Stomach smooth muscle (tissue), 2 donors: ENCODE measurements at regions not wholly inside any gene's neighbourhood (a gene's known extent, or its start where the extent isn't known, plus 50 kb on each side); places are given as distances from the start of the nearest gene placed in this dataset.

Experiments
- H3K27ac ChIP-seq: one replicate; pipeline ENCODE4 v1.7.0; 2013; ENCODE audit warnings: mild to moderate bottlenecking, low read length, inconsistent platforms
- H3K27me3 ChIP-seq, 2 donors: one replicate each; pipeline ENCODE4 v1.7.0; 2013; ENCODE audit warnings: low read length in 2 of 2; ENCODE audit not compliant: insufficient read depth in 2 of 2, control insufficient read depth in 1 of 2
- H3K36me3 ChIP-seq, 2 donors: one replicate each; pipeline ENCODE4 v1.7.0; 2013; ENCODE audit warnings: low read length in 2 of 2; ENCODE audit not compliant: control insufficient read depth in 2 of 2, insufficient read depth in 2 of 2
- H3K4me1 ChIP-seq: one replicate; pipeline ENCODE4 v1.7.0; 2013; ENCODE audit warnings: low read length; ENCODE audit not compliant: control insufficient read depth, insufficient read depth
- H3K4me3 ChIP-seq, 2 donors: one replicate each; pipeline ENCODE4 v1.7.0; 2013; ENCODE audit warnings: low read length in 2 of 2
- H3K9ac ChIP-seq, 2 donors: one replicate each; pipeline ENCODE4 v1.7.0; 2013; ENCODE audit warnings: low read length in 2 of 2, mild to moderate bottlenecking in 1 of 2
- H3K9me3 ChIP-seq, 2 donors: one replicate each; pipeline ENCODE4 v1.7.0; 2013; ENCODE audit warnings: low read length in 2 of 2; ENCODE audit not compliant: control insufficient read depth in 2 of 2
- donor health status: healthy.
- donor health status: Pancreatic carcinoma.

DNA sequence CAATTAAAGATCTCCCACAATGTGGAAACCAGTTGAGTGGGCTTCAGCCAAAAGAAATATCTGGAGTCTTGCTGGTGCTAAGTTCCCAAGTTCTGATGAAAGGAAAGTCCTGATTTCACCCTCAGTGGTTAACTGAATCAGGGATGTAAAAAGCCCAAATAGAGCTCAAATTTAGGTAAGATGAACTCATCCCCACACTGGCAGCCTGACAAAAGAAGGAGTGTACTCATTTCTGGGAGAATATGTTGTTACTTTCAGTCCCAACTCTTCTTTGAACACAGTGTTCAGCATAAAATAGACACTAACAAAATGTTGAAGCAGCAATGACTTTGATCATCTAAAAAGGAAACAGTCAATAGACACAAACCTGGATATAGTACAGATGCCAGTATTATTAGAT lies 91.7 kb downstream of the CHRM3 start:
- Histone ChIP-seq H3K4me3 (no peak overlapping the region), H3K9ac (no peak overlapping the region), H3K4me1 (no peaks in the 10 kb centered on the region), H3K9me3 (peaks cover 10 to 11% of the 10 kb centered on the region in 2 donors), H3K36me3 (no peaks in the 10 kb centered on the region), H3K27me3 (no peaks in the 10 kb centered on the region), H3K27ac (no peak overlapping the region)

DNA sequence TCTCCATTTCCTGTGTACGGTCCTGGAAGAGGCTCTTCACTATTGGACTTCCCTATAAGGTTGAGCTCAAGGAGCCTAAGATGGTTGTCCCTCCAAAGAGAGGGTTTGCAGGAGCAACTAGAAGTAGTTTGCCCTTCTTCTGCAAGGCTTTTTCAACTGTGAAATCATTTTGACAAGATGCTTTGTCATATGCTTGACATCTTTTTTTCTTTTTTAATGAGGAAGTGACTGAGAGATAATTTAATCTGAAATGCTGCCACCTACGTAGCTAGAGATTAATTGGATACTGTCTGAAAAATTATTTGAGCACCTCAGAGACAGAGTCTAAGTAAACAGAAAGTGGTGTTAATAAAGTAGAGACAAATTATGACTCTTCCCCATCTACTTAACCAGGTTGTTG lies 97.0 kb downstream of the CHRM3 start:
- no peak overlapping the region for H3K27ac ChIP-seq

DNA sequence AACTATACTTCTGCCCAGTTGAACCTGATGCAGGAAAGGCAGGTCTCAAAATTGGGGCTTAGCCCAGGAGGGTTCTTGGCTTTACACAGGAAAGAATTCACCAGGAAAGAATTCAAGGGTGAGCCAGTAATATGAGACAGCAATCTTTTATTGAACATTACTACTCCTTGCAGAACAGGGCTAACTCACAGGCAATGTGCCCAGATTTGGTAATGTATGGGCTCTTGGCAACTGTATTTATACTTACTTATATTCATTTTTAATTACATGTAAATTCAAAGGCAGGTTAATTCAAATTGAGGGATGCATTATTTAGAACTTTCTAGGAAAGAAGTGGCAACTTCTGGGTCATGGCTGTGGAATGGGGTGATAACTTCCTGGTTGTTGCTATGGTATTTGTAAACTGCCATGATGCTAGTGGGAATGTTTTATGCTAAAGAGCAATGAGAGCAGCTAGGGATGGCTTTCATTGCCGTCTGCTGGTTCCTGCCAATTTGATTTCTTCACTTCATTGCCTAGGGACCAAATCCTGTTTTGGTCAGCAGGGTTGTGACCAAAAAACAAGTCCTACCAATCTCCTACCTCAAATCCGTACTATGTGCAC lies 107.5 kb downstream of the CHRM3 start:
- no peaks in the 10 kb centered on the region for H3K27me3 ChIP-seq
- H3K36me3 ChIP-seq = no peaks in the 10 kb centered on the region
- no peak overlapping the region for H3K27ac ChIP-seq
- H3K9me3 ChIP-seq = no peaks in the 10 kb centered on the region
- H3K9ac ChIP-seq = no peak overlapping the region
- H3K4me1 ChIP-seq = peaks cover 3% of the 10 kb centered on the region
- H3K4me3 ChIP-seq = no peak overlapping the region

More for the DNA sequence above, 97.0 kb downstream of the CHRM3 start:
- Histone ChIP-seq H3K9me3 (peaks cover 8 to 10% of the 10 kb centered on the region in 2 donors), H3K9ac (no peak overlapping the region), H3K4me3 (no peak overlapping the region), H3K36me3 (no peaks in the 10 kb centered on the region), H3K4me1 (no peaks in the 10 kb centered on the region), H3K27me3 (no peaks in the 10 kb centered on the region)

DNA sequence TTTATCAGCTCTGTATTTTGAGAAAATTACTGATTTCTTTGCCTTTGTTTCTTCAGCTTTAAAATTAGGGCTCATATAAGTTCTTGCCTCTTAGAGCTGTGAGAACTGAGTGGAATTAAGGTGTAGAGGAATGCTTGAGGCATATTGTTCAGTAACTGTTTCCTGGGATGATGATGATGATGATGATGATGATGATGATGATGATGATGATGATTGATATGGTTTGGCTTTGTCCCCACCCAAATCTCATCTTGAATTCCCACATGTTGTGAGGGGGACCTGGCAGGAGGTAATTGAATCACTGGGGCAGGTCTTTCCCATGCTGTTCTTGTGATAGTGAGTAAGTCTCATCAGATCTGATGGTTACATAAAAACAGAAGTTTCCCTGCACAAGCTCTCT lies 118.7 kb downstream of the CHRM3 start:
- no peaks in the 10 kb centered on the region for H3K36me3 ChIP-seq
- no peaks in the 10 kb centered on the region for H3K4me1 ChIP-seq
- no peaks in the 10 kb centered on the region for H3K27me3 ChIP-seq
- H3K9me3 ChIP-seq = peaks cover 0 to 17% of the 10 kb centered on the region in 2 donors
- no peak overlapping the region for H3K4me3 ChIP-seq
- no peak overlapping the region for H3K27ac ChIP-seq
- H3K9ac ChIP-seq = no peak overlapping the region

DNA sequence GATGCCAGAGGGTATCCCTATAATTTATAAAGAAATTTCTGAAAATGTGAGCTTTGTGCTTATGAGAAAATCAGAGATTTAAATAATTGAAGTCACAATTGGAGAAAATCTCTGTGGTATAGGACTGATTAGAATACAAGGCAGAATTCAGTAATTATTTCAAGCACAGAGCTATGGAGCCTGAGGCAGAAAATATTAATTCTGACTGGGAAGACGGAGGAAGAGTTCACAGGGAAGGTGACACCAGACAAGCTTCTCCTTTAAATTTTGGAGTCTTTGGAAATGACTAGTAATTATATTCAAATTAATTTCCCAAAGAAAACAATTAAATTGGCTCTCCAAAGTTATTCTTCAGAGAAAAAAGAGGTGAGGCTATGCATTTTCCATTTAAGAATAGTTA lies 121.5 kb downstream of the CHRM3 start:
- no peaks in the 10 kb centered on the region for H3K36me3 ChIP-seq
- no peaks in the 10 kb centered on the region for H3K27me3 ChIP-seq
- H3K4me3 ChIP-seq = no peak overlapping the region
- peaks cover 0 to 17% of the 10 kb centered on the region in 2 donors for H3K9me3 ChIP-seq
- H3K27ac ChIP-seq = no peak overlapping the region
- no peaks in the 10 kb centered on the region for H3K4me1 ChIP-seq
- no peak overlapping the region for H3K9ac ChIP-seq

DNA sequence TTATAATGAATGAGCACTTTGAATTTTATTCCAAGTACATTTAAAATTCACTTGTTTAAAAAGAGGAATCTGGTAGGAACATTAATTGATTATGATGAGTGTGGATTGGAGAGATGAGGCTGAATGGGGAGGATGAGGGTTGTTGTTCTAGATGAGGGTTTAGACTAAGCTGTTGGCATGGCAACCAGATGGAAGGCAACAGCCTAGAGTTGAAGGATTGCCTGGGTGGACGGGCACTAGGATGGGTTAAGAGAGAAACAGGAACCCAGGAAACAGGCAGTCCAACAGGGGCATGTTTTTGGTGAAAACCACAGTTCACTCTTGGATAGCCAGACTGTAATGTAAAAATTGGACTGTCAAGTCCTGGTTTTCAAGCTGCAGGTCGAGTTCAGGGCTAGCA lies 125.5 kb downstream of the CHRM3 start:
- Histone ChIP-seq H3K36me3 (no peaks in the 10 kb centered on the region), H3K27me3 (no peaks in the 10 kb centered on the region), H3K4me3 (no peak overlapping the region), H3K9ac (no peak overlapping the region), H3K27ac (no peak overlapping the region), H3K4me1 (no peaks in the 10 kb centered on the region), H3K9me3 (peaks cover 0 to 3% of the 10 kb centered on the region in 2 donors)

DNA sequence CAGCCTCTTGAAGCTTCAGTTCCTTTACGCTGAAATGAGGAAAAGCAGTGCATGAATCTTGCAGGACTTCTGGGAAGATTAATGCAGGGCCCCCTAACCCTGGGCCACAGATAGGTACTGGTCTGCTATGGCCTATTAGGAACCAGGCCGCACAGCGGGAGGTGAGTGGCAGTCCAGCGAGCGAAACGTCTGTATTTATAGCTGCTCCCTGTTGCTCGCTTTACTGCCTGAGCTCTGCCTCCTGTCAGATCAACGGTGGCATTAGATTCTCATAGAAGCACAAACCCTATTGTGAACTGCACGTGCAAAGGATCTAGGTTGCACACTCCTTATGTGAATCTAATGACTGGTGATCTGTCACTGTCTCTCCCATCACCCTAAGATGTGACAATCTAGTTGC lies 130.2 kb downstream of the CHRM3 start:
- H3K27me3 ChIP-seq = no peaks in the 10 kb centered on the region

DNA sequence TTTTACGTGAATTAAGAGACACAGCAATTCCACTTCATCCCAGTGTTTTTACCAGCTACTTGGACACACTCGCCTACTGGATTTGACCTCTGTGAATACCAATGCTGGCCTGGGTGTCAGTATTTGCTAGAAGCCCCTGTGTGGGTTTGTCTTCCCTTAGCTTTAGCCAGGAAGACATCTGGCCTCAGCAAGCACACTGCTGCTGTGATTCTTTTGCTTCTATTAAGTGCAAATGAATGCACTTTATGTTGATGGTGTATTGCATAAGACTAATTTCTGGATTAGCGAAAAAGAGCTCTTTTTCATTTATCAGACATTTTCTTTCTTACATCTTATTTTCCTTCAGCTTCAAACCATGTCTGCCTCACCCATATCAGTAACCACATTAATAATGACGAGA lies 140.0 kb downstream of the CHRM3 start:
- no peak overlapping the region for H3K9ac ChIP-seq
- peaks cover 7% of the 10 kb centered on the region for H3K4me1 ChIP-seq
- H3K36me3 ChIP-seq = no peaks in the 10 kb centered on the region
- H3K27me3 ChIP-seq = no peaks in the 10 kb centered on the region
- H3K4me3 ChIP-seq = no peak overlapping the region
- H3K27ac ChIP-seq = no peak overlapping the region
- no peaks in the 10 kb centered on the region for H3K9me3 ChIP-seq

More for the DNA sequence above, 130.2 kb downstream of the CHRM3 start:
- no peaks in the 10 kb centered on the region for H3K9me3 ChIP-seq
- H3K27ac ChIP-seq = no peak overlapping the region
- no peak overlapping the region for H3K4me3 ChIP-seq
- H3K9ac ChIP-seq = no peak overlapping the region
- no peaks in the 10 kb centered on the region for H3K36me3 ChIP-seq
- H3K4me1 ChIP-seq = no peaks in the 10 kb centered on the region

DNA sequence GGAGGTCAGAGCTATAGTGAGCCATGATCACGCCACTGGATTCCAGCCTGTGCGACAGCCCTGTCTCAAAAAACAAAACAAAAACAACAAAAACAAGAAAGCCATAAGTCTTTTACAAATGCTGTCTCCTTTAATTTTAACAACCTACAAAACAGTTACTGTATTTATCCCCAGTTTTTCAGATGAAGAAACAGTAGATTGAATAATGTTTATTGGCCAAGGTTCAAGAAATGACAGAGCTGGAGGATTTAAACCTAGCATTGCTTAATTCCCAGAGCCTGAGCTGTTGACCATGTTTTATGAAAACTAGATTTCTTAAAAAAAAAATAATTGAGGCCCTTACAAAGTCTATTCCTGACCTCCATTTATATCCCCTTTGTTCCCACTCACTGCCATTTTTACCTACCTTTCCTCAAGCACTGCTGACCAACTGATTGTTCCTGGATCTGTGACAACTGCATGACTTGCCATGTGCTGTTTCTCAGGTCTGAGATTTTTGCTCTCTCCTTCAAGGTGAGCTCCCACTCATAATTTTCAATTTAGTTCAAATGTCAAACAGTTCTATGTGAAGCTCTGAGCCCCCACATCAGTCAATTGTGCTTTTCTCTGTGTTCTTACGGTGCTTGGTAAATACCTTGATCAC lies 140.8 kb downstream of the CHRM3 start:
- Histone ChIP-seq H3K27ac (no peak overlapping the region), H3K36me3 (no peaks in the 10 kb centered on the region), H3K27me3 (no peaks in the 10 kb centered on the region), H3K9me3 (no peaks in the 10 kb centered on the region), H3K9ac (no peak overlapping the region), H3K4me1 (peaks cover 7% of the 10 kb centered on the region), H3K4me3 (no peak overlapping the region)

DNA sequence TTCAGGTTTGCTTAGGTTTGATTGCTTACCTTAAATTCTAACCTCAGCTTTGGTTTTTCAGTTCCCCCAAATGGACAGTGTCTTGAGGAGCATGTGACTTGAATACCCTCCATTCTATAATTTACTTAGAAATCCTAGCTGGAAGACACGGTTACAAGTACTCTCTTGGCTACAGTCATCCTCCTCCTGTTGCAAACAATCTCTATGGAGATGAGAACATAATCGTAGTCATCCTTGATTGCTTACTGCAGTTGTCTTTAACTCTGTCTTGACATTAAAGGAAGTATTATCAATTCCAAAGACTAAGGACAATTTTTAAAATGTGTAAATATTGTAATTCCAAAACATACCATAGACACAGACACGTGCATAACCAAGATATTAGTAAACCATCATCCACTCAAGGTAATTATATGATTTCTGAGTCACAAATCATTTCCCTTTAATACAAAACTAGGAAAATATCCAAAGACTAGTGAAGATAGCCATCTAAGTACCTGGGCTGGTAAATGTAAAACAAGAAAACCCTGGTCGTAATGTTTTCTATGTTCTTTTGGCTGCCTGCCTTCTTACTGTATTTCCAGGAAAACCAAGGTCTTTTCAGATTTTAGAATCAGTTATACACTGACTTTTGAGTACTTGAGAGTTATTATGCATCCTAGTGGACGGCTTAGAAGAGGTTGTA lies 149.9 kb downstream of the CHRM3 start:
- Histone ChIP-seq H3K9ac (no peak overlapping the region), H3K27ac (no peak overlapping the region), H3K4me3 (no peak overlapping the region), H3K9me3 (no peaks in the 10 kb centered on the region), H3K36me3 (no peaks in the 10 kb centered on the region), H3K4me1 (peaks cover 10% of the 10 kb centered on the region), H3K27me3 (no peaks in the 10 kb centered on the region)

DNA sequence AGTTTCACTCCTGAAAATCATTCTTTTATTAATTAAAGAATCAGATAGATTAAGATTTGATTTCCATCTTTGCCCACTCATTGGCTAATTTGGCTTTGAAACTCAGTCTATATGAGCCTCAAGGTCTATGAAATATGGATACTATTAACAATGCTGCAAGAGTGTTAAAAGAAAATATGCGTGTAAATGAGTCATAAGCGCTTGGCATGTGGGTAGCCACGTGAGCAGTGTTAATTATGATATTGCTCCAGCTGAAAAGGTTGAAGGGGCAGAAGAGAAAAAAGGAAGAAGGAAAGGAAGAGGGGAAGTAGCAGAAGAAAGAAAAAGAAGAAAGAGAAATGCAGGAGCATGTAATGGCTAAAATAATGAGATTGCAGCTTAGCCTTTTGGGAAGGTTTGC lies 151.4 kb downstream of the CHRM3 start:
- no peaks in the 10 kb centered on the region for H3K9me3 ChIP-seq
- H3K4me1 ChIP-seq = peaks cover 10% of the 10 kb centered on the region
- no peak overlapping the region for H3K9ac ChIP-seq
- no peaks in the 10 kb centered on the region for H3K27me3 ChIP-seq
- no peak overlapping the region for H3K4me3 ChIP-seq
- H3K36me3 ChIP-seq = no peaks in the 10 kb centered on the region
- no peak overlapping the region for H3K27ac ChIP-seq
